Fibroblast of skin of left biceps (primary cell): ENCODE measurements at regions not wholly inside any gene's neighbourhood (a gene's known extent, or its start where the extent isn't known, plus 50 kb on each side); places are given as distances from the start of the nearest gene placed in this dataset.
"Not testable (repeated sequence)": the region's sequence is repeated elsewhere in the genome, so short reads cannot be mapped to it uniquely, and the experiment has no call there.

Experiments
- DNase-seq, 2 experiments: peaks; one replicate each; pipeline ENCODE4 v3.0.0-alpha.2; 2013; ENCODE audit warnings: low read depth in 2 of 2

DNA sequence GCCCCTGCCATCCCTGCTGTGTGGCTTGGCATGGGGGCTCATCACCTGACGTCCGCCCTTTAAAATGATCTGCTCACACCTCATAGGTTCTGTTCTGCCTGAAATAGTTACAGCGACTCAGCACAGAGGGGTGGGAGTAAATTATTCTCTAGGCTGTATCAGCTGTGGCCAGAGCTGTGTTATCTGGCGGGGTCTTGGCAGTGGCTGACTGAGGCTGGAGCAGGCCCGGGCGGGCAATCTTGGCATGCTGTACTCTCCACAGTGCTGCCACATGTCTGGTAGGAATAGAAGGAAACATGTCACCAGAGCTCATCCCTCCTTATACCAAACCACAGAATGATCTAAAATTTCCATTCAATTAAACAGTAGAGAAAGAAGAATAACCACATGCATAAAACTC lies 499.9 kb upstream of the LMCD1 start:
- no peak for DNase-seq

DNA sequence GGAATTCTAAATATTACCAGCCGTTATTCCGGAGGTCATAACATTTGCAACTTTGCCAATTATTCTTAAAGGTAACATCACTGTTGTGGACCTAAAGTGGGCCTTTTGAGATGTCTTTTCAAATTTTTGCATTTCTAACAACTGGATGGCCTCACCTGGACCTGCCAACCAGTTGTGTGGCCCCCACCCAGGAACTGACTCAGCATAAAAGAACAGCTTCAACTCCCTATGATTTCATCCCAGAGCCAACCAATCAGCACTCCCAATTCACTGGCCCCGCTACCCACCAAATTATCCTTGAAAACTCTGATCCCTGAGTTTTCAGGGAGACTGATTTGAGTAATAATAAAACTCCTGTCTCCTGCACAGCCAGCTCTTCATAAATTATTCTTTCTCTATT lies 489.7 kb upstream of the LMCD1 start:
- no peak for DNase-seq

DNA sequence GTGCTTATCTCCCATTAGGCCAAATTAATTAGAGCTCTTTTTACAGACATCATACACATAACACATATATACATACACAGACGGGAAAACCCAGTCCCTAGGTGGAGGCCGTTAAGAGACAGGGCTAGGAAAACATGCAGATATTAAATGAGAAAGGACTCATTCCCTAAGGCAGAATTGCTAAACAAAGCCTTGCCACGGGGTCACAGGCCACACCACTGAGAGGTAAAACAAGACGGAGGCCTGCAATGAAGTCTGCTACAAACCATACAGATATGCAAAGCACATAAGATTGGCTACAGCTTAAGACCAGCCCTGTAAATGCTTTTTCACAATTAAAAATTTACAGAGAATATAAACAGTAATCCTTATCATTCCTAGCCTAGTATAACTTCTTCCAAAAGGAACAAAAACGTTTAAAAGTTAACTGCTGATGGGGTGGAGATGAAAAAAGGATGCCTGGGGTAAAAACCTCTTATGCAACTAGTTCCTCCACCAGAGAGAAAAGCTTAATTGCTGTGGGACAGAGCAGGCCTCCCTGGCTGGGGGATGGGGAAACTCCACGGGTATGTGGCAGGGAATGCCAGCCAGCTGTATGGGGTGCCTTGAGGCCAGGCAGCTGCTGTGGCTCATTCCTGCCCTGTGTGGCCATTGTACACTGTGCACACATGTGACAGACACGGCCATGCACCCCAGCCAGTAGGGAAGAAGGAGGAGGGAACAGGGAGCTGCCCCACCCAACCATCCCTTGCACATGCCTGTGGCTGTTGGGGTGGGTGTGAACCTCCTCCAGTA lies 481.4 kb upstream of the LMCD1 start:
- DNase-seq: no peak

DNA sequence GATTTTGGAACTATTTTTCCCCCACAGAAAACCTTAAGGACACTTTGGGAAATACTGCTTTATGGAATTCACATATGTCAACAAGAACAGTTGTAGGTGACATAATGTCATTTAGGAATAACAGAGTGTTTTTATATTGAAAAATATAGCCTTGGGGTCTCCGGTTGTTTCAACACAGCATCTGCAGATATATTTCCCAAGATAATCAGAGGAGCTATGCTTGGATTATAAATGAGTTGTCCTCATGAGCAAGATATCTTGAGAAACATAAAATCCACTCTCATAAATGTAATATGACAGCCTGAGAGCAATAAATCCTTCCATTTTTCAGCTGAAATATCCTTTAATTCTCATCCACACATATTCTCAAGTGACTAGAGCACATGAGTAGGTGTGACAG lies 473.7 kb upstream of the LMCD1 start:
- DNase-seq: no peak

DNA sequence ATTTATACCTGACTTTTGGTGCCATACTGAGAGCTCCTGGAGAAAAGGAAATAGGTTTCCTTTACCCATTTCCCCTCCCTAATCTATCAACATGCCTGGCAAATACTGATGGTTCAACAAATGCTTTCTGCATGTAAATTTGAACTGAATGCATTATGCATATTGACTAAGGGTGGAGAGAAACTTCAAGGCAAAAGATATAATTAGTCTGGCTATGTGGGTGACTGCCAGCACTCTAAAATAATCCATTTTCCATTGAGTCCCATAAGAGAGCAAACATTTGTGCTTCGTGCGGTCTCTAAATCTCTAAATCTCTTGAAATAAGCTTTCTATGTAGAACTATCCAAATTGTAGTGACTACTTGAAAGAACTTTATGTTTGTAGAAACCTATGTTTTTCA lies 451.3 kb upstream of the LMCD1 start:
- no peak for DNase-seq

DNA sequence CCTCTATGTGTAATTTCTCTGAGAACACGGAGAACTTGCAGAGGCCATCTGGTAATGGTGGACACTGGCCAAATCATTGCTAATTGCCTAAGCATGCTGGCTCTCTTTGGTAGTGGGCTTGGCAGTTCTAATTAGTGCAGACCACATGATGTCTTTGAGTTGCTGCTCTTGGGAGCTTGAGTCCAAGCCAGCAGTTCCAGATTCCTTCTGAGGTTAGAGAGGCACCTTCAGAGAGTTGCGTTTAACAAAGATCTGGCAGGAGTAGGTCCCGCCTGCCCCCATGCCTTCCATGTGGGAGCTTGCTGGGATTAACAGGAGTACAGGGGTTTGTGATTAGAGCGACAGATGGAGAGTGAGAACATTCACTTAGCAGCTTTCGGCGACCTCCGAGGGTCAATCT lies 449.0 kb upstream of the LMCD1 start:
- no peak for DNase-seq

DNA sequence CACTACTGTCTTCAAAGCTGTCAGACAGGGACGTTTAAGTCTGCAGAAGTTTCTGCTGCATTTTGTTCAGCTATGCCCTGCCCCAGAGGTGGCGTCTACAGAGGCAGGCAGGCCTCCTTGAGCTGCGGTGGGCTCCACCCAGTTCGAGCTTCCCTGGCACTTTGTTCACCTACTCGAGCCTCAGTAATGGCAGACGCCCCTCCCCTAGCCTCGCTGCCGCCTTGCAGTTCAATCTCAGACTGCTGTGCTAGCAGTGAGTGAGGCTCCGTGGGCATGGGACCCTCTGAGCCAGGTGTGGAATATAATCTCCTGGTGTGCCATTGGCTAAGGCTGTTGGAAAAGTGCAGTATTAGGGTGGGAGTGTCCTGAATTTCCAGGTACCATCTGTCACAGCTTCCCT lies 433.5 kb upstream of the LMCD1 start:
- DNase-seq: not testable (repeated sequence)

DNA sequence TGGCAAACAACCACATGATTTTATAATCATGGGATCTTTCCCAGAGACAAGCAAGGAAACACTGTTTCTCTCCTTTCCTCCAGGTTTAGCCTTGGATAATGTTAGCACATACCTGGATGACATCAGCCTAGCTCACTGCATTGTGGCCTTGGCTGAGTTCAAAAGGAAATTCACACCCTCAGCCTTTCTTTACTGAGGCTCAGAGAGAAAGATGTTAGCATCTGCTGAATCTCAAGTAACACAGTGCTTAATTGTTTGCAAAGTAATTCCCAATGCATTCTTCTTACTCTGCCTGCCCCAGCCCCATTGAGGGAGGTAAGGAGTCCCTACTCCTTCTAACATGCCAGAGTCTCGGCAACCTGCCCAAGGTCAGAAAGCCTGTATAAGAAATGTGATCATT lies 432.2 kb upstream of the LMCD1 start:
- DNase-seq: no peak

DNA sequence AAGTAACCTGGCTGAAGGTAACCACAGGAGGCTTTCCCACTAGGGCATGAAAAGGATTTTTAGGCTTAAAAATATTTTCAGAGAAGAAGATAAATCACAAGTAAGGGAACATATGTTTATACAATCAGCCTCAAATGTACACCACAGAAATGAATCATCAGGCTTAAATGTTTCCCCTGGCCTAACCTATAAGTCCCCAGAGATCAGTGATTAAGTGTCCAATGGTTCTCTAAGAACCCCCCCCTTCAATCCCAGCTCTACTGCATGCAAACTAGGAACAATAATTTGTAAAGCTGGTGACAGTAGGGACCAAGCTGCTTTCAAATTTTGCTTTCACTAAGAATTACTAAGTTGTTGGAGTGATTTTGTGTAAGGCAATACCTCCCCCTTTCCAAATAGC lies 431.6 kb upstream of the LMCD1 start:
- DNase-seq: peak; percentile 8 to 14

DNA sequence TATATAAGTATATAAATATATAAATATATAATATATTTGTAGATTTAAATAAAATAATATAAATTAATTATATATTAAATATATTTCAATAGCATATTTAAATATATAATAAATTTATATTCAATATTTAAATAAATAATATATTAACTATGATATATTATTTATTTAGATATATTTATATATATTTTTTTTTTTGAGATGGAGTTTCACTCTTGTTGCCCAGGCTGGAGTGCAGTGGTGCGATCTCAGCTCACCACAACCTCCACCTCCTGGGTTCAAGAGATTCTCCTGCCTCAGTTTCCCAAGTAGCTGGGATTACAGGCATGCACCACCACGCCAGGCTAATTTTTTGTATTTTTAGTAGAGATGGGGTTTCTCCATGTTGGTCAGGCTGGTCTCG lies 426.9 kb upstream of the LMCD1 start:
- DNase-seq: not testable (repeated sequence)

DNA sequence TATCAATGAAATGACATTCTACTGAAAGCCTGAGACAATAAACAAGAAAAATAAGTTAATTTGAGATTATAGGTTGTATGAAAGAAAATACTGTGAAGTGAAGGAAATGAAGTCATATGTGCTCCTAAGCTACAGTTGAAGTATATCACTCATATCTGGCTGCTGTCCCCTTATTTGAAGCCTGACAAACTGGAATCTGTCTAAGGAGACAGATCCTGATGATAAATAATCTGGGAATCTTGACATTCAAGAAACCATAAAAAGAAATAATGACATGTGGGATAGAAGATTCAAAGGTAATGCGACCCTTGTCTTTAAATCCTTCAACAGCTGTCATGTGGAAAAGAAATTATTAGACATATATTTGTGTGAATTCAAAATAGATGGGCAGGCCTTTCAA lies 424.5 kb upstream of the LMCD1 start:
- no peak for DNase-seq

DNA sequence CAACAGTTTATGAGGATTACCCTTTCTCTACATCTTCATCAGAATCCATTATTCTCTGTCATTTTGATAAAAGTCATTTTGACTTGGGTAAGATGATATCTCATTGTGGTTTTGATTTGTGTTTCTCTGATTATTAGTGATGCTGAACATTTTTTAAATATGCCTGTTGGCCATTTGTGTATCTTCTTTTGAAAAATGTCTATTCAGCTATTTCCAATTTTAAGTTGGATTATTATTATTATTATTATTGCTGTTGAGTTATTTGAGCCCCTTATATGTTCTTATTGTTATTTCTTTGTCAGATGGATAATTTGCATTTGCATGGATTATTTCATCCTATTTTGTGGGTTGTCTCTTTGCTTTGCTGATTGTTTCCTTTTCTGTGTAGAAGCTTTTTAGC lies 421.2 kb upstream of the LMCD1 start:
- no peak for DNase-seq

DNA sequence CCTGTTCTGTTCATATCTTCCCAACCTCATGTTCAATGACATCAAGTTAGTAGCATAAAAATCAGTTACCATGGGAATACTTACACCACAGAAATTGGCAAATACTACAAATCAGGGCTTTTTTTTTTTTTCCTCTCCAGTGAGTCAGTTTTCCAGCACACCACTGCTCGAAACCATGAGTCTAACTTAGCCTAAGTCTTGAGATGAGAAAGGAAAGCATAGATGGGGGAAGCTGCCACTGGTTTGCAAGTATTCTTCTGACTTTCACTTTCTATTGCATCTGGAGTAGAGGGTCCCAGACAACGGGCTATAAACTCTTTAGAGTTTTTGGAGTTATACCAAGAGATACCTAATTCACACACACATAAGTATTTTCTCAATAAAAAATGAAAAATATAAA lies 416.1 kb upstream of the LMCD1 start:
- DNase-seq: no peak

DNA sequence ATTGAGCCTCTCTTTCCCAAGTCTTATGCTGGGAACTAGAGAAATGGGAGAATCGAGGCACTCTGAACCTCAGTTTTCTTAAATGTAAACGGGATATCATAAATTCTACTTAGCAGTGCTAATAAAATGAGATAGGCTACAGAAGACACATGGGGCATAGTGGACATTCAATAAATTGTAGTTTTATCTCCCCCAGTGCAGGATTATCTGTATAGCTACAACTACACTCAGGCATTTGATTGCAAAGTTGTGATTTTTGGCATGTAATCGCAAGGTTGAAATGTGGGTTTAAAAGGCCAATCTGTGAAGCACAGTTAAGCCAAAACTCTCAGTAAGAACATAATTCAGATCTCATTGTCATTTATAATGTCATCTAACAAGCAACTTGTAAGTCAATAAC lies 413.7 kb upstream of the LMCD1 start:
- DNase-seq: no peak

DNA sequence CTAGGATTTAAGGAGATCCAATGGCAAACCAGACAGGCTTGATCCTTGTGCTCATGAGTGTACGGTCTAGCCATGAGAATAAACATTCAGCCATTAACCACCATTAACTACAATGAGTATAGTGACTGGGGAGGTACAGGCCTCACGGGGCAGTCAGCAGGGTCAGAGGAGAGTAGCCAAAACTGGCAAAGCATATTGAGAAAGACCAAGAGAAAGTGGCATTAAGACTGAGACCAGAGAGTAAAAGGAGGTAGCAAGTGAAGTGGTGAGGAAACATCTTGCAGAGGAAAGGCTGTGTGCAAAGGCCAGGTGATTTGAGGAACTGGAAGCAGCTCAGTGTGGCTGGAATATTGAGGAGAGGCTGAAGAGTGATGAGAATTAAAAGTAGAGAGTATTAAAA lies 407.2 kb upstream of the LMCD1 start:
- DNase-seq: no peak

DNA sequence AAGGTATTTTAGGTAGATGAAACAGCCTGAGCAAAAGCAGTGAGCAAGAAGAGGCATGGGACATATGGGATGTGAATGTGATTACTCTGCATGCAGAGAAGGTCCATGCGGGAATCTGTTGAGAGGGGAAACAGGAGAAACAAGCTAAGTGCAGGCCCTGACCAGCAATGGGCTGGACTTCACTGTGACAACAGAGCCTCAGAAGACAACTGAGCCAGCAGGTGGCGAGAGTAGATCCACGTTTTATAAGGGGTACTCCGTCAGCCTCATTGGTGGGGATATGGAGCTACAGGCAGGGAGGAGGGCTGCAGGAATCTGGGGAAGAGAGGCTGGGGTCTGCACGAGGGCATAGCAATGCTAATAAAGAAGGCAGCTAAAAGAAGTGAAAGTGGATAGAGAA lies 405.9 kb upstream of the LMCD1 start:
- no peak for DNase-seq

DNA sequence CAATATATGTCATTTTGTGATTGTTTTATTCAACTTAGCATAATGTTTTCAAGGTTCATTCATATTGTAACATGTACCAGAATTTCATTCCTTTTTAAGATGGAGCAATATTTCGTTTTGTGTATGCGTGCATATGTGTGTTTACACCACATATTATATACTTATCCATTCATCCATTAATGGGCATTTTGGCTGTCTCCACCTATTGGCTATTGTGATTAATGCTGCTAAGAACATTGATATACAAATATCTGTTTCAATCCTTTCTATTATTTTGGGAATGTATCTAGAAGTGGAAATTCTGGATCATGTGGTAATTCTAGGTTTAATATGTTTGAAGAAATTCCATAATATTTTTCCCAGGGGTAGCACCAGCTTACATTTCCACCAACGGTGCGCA lies 403.9 kb upstream of the LMCD1 start:
- DNase-seq: no peak

DNA sequence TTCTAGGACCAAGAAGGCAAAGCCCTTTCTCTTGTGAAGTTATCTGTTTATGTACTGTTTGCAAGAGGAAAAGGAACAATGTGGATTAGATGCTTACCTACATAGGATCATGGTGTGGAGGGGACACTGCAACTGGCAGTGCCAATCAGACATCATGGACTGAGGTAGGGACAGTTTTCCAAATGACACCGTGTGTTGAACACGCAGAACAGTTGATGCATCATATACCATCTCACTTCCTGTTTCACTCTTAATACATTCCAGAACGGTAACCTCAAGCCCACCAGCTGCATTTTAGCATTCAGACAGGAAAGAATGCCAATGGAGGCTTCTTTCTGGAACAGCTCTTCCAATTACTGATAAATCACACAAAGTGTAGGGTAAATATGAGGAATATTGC lies 397.7 kb upstream of the LMCD1 start:
- no peak for DNase-seq

DNA sequence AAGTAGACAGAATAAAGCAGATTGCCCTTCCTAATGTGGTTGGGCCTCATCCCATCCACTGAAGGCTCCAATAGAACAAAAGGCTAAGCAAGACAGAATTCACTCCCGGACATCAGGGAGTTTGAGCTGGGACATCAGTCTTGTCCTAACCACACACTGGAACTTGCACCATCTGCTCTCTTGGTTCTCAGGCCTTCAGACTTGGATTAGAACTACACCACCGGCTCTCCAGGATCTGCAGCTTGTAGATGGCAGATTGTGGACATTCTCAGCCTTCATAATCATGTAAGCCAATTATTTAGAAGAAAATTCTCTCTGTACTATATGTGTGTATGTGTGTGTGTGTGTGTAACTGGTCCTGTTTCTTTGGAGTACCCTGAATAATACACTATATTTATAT lies 394.7 kb upstream of the LMCD1 start:
- DNase-seq: no peak

DNA sequence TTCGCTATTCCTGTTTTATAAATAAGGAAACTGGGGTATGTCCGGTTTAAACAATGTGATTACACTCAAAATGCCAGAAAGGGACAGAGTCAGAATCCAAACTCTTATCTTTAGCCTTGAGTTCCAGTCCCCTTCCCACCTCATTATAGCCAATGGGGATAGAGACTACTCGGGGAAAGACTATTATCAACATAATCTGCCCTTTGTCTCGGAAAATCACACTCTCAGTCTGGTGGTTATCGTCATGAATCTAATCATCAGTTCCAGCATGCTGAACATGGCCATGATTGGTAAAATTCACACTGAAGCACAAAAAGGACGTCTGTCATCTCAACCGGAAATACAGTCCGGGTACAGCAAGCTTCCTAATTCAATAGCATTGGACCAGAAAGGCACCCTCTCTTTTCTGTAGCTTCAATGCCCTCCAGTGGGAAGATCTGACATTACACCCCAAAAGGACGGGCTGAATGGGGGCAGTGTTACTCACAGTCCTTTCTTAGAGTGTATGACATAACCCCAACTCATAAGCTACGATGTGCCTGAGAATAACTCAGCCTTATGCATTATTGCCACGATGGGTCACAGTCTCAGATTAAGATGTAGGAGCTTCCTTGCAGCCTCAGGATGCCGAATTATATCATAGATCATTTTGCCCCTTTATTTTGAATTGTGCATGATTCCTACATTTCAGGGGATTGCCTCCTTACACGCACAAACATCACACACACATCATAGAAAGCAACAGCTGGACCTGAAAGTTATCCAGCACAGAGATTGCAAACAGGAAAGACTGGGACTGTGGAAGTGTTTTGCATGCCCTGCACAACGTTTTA lies 390.4 kb upstream of the LMCD1 start:
- DNase-seq: peak; percentile 37 to 45

DNA sequence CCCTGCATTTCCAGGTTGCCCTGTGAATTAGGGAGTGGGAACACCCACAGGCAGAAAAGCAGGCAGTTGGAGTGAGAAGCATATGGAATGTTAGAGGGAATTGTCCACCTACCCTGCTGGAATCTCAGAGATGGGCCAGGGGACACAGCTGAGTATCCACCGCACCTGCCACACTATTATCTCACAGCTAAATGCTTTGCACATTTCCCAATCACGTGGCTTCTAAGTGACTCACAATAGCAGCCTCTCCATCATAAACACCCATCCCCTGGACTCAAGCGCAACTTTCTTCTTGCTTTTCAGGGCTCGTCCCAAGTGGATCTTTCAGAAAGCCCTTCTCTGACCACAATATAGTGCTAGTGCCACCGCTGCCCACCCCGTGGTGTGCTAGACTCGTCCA lies 389.0 kb upstream of the LMCD1 start:
- DNase-seq: no peak

DNA sequence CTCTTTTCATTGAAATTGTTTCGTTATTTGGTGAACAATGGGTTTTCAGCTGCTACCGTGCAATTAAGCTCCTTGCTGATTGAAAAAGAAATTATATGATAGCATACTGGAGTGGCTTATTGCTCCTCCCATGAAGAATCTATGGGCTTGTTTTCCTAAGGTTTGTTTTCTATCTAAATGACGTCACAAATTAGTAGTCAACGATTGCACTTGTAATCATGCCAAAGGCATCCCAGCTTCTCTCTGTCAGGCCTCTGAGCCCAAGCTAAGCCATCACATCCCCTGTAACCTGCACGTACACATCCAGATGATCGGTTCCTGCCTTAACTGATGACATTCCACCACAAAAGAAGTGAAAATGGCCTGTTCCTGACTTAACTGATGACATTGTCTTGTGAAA lies 388.0 kb upstream of the LMCD1 start:
- no peak for DNase-seq

DNA sequence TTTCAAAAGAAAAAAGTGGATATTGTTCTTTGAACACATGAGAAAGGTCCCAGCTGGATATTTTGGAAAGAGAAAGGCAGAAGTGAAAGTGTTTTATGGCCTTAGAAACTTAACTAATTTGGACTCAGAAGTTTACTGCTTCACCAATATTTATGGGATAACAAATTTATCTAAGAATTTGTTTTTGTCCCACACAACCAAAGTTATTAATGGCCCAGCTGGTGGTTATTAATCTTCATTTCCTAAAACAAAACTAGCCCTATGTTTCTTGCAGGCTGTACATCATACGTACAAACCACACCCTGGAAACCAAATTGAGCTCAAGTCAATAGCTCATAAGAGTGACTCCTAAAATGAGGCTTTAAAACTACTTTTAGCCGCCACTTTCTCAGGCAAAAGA lies 372.9 kb upstream of the LMCD1 start:
- no peak for DNase-seq
